ENCODE measurements at regions not wholly inside any gene's neighbourhood (a gene's known extent, or its start where the extent isn't known, plus 50 kb on each side); places are given as distances from the start of the nearest gene placed in this dataset.

DNA sequence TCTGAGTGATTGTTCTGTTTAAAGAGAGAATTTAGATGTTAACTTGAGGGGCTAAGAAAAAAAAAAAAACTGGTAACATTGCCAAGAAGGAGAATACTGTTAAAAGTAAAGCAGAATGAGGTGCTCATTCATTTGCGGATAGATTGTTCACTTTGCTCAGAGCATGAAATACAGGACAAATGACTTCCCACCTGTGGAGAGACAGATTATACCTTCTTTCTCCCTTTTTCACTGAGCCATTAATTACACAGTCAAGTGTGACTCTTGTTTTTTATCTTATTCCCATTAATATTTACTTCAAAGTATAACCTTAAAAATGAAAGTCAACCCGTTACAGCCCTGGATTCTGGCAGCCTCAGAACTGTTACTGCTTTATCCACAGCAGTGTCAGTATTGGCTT, 264.5 kb downstream of the TAF11L14 start:
- WGBS, 2 experiments (ENCODE audit: extremely low coverage in 1 of 2, insufficient coverage in 1 of 2, insufficient read length in 1 of 2, insufficient replicate concordance in 2 of 2, low coverage in 1 of 2, low lambda C conversion rate in 2 of 2, missing lambda C conversion rate in 1 of 2): 42% methylated on average over 2 of the region's 2 CpGs; no CpG with 5 or more reads in 1 of the 2 experiments
- H3K9ac ChIP-seq (replicated peaks in 1 of 4; ENCODE audit: extremely low read depth in 1 of 4, low read depth in 3 of 4, low read length in 3 of 4): no peak overlapping the region
- no peak for FAIRE-seq

More for the DNA sequence above, 264.5 kb downstream of the TAF11L14 start:
- H3K23me2 ChIP-seq (ENCODE audit: low read depth, low read length): no peaks in the 10 kb centered on the region
- peaks cover 0 to 1% (median 0%) of the 10 kb centered on the region in 4 experiments; a peak in 1 of 7 replicates for H3K27me3 ChIP-seq (replicated peaks in 1 of 4; ENCODE audit: control insufficient read depth in 3 of 4, extremely low read depth in 1 of 4, insufficient read depth in 3 of 4, low read length in 3 of 4)
- no peak overlapping the region for H3K14ac ChIP-seq (ENCODE audit: insufficient read length)
- H2BK5ac ChIP-seq (ENCODE audit: low read depth, low read length): no peak overlapping the region
- no peak overlapping the region for H3K4me2 ChIP-seq (ENCODE audit: insufficient read depth in 1 of 2, low read depth in 2 of 2, low read length in 2 of 2)
- no peak overlapping the region for H4K91ac ChIP-seq (replicated peaks; ENCODE audit: insufficient read length, low read length)
- H3K56ac ChIP-seq (replicated peaks; ENCODE audit: insufficient read length, low read depth, low read length): no peak overlapping the region
- H2AFZ ChIP-seq (ENCODE audit: low read length): no peak overlapping the region
- H3K18ac ChIP-seq (ENCODE audit: extremely low read depth, low read length): no peak overlapping the region
- H3K23ac ChIP-seq (ENCODE audit: insufficient read length): no peak overlapping the region
- H3K27ac ChIP-seq (ENCODE audit: low read depth, low read length): no peak overlapping the region
- H3K79me2 ChIP-seq (ENCODE audit: control insufficient read depth in 1 of 2, insufficient read depth in 2 of 2, low read length in 2 of 2): no peaks in the 10 kb centered on the region
- no peak overlapping the region for H2AK5ac ChIP-seq (ENCODE audit: low read depth, low read length)
- ChIA-PET POLR2A (ENCODE audit: partially characterized antibody) (no interaction called here), CTCF (ENCODE audit: partially characterized antibody) (no interaction called here)
- no peak for DNase-seq (ENCODE audit: low read depth in 1 of 2, low spot score in 2 of 2)
- H3K36me3 ChIP-seq (ENCODE audit: control insufficient read depth in 2 of 4, insufficient read depth in 4 of 4, low read length in 3 of 4): no peaks in the 10 kb centered on the region
- H2BK12ac ChIP-seq (ENCODE audit: low read depth, low read length): no peak overlapping the region
- H3K4ac ChIP-seq (replicated peaks; ENCODE audit: insufficient read length, low read depth, low read length): no peak overlapping the region
- H2BK120ac ChIP-seq (replicated peaks; ENCODE audit: low read depth, low read length): no peak overlapping the region
- H4K5ac ChIP-seq (ENCODE audit: insufficient read length, low read depth, low read length): no peak overlapping the region
- H3K4me1 ChIP-seq (replicated peaks in 1 of 4; ENCODE audit: control insufficient read depth in 3 of 4, insufficient read depth in 4 of 4, low read length in 3 of 4): no peaks in the 10 kb centered on the region
- H2BK15ac ChIP-seq (ENCODE audit: low read length): no peak overlapping the region
- H3K79me1 ChIP-seq (ENCODE audit: low read depth, low read length): no peaks in the 10 kb centered on the region
- H3K4me3 ChIP-seq (ENCODE audit: extremely low read depth in 1 of 4, insufficient read depth in 2 of 4, low read depth in 3 of 4, low read length in 4 of 4): no peak overlapping the region
- H4K8ac ChIP-seq (ENCODE audit: extremely low read depth, insufficient read depth, low read length): no peak overlapping the region
- H2BK20ac ChIP-seq (ENCODE audit: low read length): no peak overlapping the region
- H4K20me1 ChIP-seq (replicated peaks in 1 of 2; ENCODE audit: control insufficient read depth in 1 of 2, insufficient read depth in 2 of 2, low read length in 2 of 2): no peaks in the 10 kb centered on the region
- H3K9me3 ChIP-seq (ENCODE audit: insufficient read depth in 2 of 2, low read depth in 1 of 2, low read length in 1 of 2): no peaks in the 10 kb centered on the region
- TF ChIP-seq TAF7 (optimal IDR thresholded peaks at IDR 0.05; ENCODE audit: borderline replicate concordance, low read depth, low read length): no peak
- no peak for TF ChIP-seq MAFK (IDR thresholded peaks at IDR 0.05; ENCODE audit: low read depth, low read length)
- TF ChIP-seq SIN3A (conservative IDR thresholded peaks at IDR 0.05 in 1 of 2, IDR thresholded peaks at IDR 0.05 in 1 of 2; ENCODE audit: low read depth in 1 of 2, low read length in 2 of 2): no peak
- TF ChIP-seq TAF1 (IDR thresholded peaks at IDR 0.05; ENCODE audit: low read depth, low read length): no peak
- TF ChIP-seq NANOG (IDR thresholded peaks at IDR 0.05; ENCODE audit: insufficient read depth, low read depth, low read length, poor library complexity, severe bottlenecking): no peak
- TF ChIP-seq CHD2 (IDR thresholded peaks at IDR 0.05; ENCODE audit: low read length): no peak
- no peak for TF ChIP-seq KDM1A (IDR thresholded peaks at IDR 0.05; ENCODE audit: borderline replicate concordance, low read length)
- TF ChIP-seq ZNF274 (IDR thresholded peaks at IDR 0.05; ENCODE audit: borderline replicate concordance, extremely low read depth, low read length): no peak
- no peak for TF ChIP-seq CHD1 (IDR thresholded peaks at IDR 0.05; ENCODE audit: low read depth, low read length)
- no peak for TF ChIP-seq TCF12 (IDR thresholded peaks at IDR 0.05; ENCODE audit: low read depth, low read length)

Data from H1 (cell line).